ENCODE measurements at regions not wholly inside any gene's neighbourhood (a gene's known extent, or its start where the extent isn't known, plus 50 kb on each side); places are given as distances from the start of the nearest gene placed in this dataset.

- Histone ChIP-seq H3K9me3 (ENCODE audit: low read depth, low read length) (no peaks in the 10 kb centered on the region), H3K36me3 (ENCODE audit: insufficient read depth, low read length) (no peaks in the 10 kb centered on the region), H3K9ac (ENCODE audit: insufficient read length) (no peak overlapping the region), H3K4me3 (no peak overlapping the region), H3K27ac (no peak overlapping the region)
- no peak for TF ChIP-seq EZH2 (IDR thresholded peaks at IDR 0.05)
- no peak for TF ChIP-seq POLR2AphosphoS5 (IDR thresholded peaks at IDR 0.05; ENCODE audit: borderline replicate concordance, low read depth, low read length)
- no peak for TF ChIP-seq FOXP2 (optimal IDR thresholded peaks at IDR 0.05; ENCODE audit: control extremely low read depth, extremely low read length, insufficient read depth)
- DNase-seq (ENCODE audit: low read depth, low spot score), result no peak
Measured at GRCh38 chr14:101445278-101445677, 116.0 kb upstream of the DIO3 start.

GRCh38 chr14:101446387-101446969, 114.8 kb upstream of the DIO3 start:
- H3K9me3 ChIP-seq (ENCODE audit: low read depth, low read length), result no peaks in the 10 kb centered on the region

DNA sequence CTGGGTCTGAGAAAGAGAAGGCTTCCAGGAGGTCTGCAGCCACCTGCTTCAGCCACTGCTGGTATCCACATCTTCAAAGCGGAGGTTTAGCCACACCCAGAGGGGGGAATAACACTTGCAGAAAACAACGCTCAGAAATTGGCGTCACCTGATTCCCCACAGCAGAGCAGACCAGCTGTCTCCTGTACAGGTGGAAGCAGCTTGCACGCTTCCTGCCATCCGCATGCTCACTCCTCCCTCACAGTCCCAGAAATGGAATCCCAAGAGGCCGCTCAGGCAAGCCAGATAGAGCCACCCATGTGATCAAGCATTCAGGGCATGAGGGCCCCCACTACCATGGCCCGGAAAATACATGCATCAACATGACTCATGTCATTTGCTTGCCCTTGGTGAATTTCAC, 112.2 kb upstream of the DIO3 start:
- H3K27ac ChIP-seq, result no peak overlapping the region
- H3K36me3 ChIP-seq (ENCODE audit: insufficient read depth, low read length), result no peaks in the 10 kb centered on the region
- H3K9ac ChIP-seq (ENCODE audit: insufficient read length), result no peak overlapping the region
- no peaks in the 10 kb centered on the region for H3K9me3 ChIP-seq (ENCODE audit: low read depth, low read length)
- H3K4me3 ChIP-seq, result no peak overlapping the region
- TF ChIP-seq EZH2 (IDR thresholded peaks at IDR 0.05), result no peak
- no peak for TF ChIP-seq POLR2AphosphoS5 (IDR thresholded peaks at IDR 0.05; ENCODE audit: borderline replicate concordance, low read depth, low read length)
- TF ChIP-seq FOXP2 (optimal IDR thresholded peaks at IDR 0.05; ENCODE audit: control extremely low read depth, extremely low read length, insufficient read depth), result no peak
- DNase-seq (ENCODE audit: low read depth, low spot score), result no peak

More at GRCh38 chr14:101446387-101446969, 114.8 kb upstream of the DIO3 start:
- TF ChIP-seq EZH2 (IDR thresholded peaks at IDR 0.05) (no peak), FOXP2 (optimal IDR thresholded peaks at IDR 0.05; ENCODE audit: control extremely low read depth, extremely low read length, insufficient read depth) (no peak), POLR2AphosphoS5 (IDR thresholded peaks at IDR 0.05; ENCODE audit: borderline replicate concordance, low read depth, low read length) (no peak)
- no peak for DNase-seq (ENCODE audit: low read depth, low spot score)
- Histone ChIP-seq H3K4me3 (no peak overlapping the region), H3K9ac (ENCODE audit: insufficient read length) (no peak overlapping the region), H3K27ac (no peak overlapping the region), H3K36me3 (ENCODE audit: insufficient read depth, low read length) (no peaks in the 10 kb centered on the region)

GRCh38 chr14:101451166-101451565, 110.1 kb upstream of the DIO3 start:
- no peak for DNase-seq (ENCODE audit: low read depth, low spot score)
- Histone ChIP-seq H3K9me3 (ENCODE audit: low read depth, low read length) (no peaks in the 10 kb centered on the region), H3K9ac (ENCODE audit: insufficient read length) (no peak overlapping the region), H3K36me3 (ENCODE audit: insufficient read depth, low read length) (no peaks in the 10 kb centered on the region), H3K4me3 (no peak overlapping the region), H3K27ac (no peak overlapping the region)
- TF ChIP-seq POLR2AphosphoS5 (IDR thresholded peaks at IDR 0.05; ENCODE audit: borderline replicate concordance, low read depth, low read length) (no peak), FOXP2 (optimal IDR thresholded peaks at IDR 0.05; ENCODE audit: control extremely low read depth, extremely low read length, insufficient read depth) (no peak), EZH2 (IDR thresholded peaks at IDR 0.05) (no peak)

GRCh38 chr14:101453225-101453624, 108.1 kb upstream of the DIO3 start:
- Histone ChIP-seq H3K9me3 (ENCODE audit: low read depth, low read length) (no peaks in the 10 kb centered on the region), H3K27ac (no peak overlapping the region), H3K4me3 (no peak overlapping the region), H3K9ac (ENCODE audit: insufficient read length) (no peak overlapping the region), H3K36me3 (ENCODE audit: insufficient read depth, low read length) (no peaks in the 10 kb centered on the region)
- no peak for DNase-seq (ENCODE audit: low read depth, low spot score)
- TF ChIP-seq EZH2 (IDR thresholded peaks at IDR 0.05), result no peak
- TF ChIP-seq FOXP2 (optimal IDR thresholded peaks at IDR 0.05; ENCODE audit: control extremely low read depth, extremely low read length, insufficient read depth), result no peak
- no peak for TF ChIP-seq POLR2AphosphoS5 (IDR thresholded peaks at IDR 0.05; ENCODE audit: borderline replicate concordance, low read depth, low read length)

DNA sequence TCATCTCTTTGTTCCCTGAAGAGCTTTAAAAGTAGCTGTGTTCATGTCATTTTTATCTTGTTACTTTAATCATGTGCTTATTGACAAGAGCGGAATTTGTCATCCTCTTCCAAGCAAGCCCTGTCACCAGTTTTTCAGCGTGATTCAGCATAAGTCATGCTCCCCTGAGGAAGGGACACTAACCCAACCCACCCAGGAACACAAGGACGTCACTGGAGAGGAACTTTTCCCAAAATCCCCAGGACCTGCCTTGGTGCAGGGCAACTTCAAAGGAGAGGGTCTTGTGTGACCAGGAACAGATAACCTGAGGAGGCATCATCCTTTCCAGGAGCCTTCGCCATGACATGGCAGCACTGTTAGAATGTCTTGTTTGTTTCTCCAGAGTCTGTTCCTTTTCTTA, 107.1 kb upstream of the DIO3 start:
- no peak overlapping the region for H3K4me3 ChIP-seq
- TF ChIP-seq POLR2AphosphoS5 (IDR thresholded peaks at IDR 0.05; ENCODE audit: borderline replicate concordance, low read depth, low read length) (no peak), FOXP2 (optimal IDR thresholded peaks at IDR 0.05; ENCODE audit: control extremely low read depth, extremely low read length, insufficient read depth) (no peak), EZH2 (IDR thresholded peaks at IDR 0.05) (no peak)
- H3K36me3 ChIP-seq (ENCODE audit: insufficient read depth, low read length), result no peaks in the 10 kb centered on the region
- DNase-seq (ENCODE audit: low read depth, low spot score), result no peak
- H3K9me3 ChIP-seq (ENCODE audit: low read depth, low read length), result no peaks in the 10 kb centered on the region
- no peak overlapping the region for H3K27ac ChIP-seq
- H3K9ac ChIP-seq (ENCODE audit: insufficient read length), result no peak overlapping the region

GRCh38 chr14:101456246-101457175, 104.8 kb upstream of the DIO3 start:
- Histone ChIP-seq H3K27ac (no peak overlapping the region), H3K36me3 (ENCODE audit: insufficient read depth, low read length) (no peaks in the 10 kb centered on the region), H3K9ac (ENCODE audit: insufficient read length) (no peak overlapping the region), H3K9me3 (ENCODE audit: low read depth, low read length) (no peaks in the 10 kb centered on the region), H3K4me3 (no peak overlapping the region)
- DNase-seq (ENCODE audit: low read depth, low spot score), result no peak
- TF ChIP-seq POLR2AphosphoS5 (IDR thresholded peaks at IDR 0.05; ENCODE audit: borderline replicate concordance, low read depth, low read length) (no peak), EZH2 (IDR thresholded peaks at IDR 0.05) (no peak), FOXP2 (optimal IDR thresholded peaks at IDR 0.05; ENCODE audit: control extremely low read depth, extremely low read length, insufficient read depth) (no peak)

DNA sequence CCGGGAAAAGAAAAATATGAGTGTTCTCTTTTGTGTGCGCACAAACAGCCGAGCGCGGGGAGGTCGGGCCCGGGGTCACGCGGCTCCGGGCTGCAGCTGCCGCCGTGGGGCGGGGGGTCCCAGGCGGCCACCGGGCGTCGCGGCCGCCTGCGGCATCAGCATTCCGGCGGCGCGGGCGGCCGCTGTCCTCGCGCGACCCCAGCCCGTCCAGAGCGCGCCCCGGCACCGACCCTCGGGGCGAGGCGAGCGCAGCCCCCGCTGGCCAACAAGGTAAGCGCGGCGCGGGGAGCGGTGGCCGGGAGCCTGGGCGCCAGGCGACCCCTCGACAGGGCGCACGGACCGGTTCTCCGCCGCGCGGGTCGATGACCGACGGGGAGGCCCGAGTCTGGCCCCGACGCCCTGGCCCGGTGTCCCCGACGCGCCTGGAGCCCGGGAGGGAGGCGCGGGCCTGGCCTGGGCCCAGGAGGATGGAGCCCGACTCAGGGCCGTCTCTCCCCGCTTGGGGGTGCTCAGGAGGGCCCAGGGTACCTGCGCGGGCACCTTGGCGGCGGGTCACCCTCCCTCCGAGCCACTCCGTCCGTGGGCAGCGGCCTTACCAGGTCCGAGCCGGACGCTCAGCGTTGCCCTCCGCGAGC, 103.9 kb upstream of the DIO3 start:
- DNase-seq (ENCODE audit: low read depth, low spot score), result no peak
- Histone ChIP-seq H3K36me3 (ENCODE audit: insufficient read depth, low read length) (no peaks in the 10 kb centered on the region), H3K4me3 (no peak overlapping the region), H3K9me3 (ENCODE audit: low read depth, low read length) (no peaks in the 10 kb centered on the region), H3K9ac (ENCODE audit: insufficient read length) (no peak overlapping the region), H3K27ac (no peak overlapping the region)
- TF ChIP-seq POLR2AphosphoS5 (IDR thresholded peaks at IDR 0.05; ENCODE audit: borderline replicate concordance, low read depth, low read length), result no peak
- no peak for TF ChIP-seq EZH2 (IDR thresholded peaks at IDR 0.05)
- no peak for TF ChIP-seq FOXP2 (optimal IDR thresholded peaks at IDR 0.05; ENCODE audit: control extremely low read depth, extremely low read length, insufficient read depth)

Measured in SK-N-MC (cell line).